ENCODE measurements at regions not wholly inside any gene's neighbourhood (a gene's known extent, or its start where the extent isn't known, plus 50 kb on each side); places are given as distances from the start of the nearest gene placed in this dataset.

GRCh38 chr12:67519484-67520433 is 128.8 kb upstream of the DYRK2 start (continued):
- no peak for TF ChIP-seq CREB5 (CRISPR knock-in tag; IDR thresholded peaks at IDR 0.05; ENCODE audit: low read depth)
- no peak for TF ChIP-seq TOX (CRISPR knock-in tag; IDR thresholded peaks at IDR 0.05; ENCODE audit: borderline replicate concordance)
- no peak for TF ChIP-seq ZC3H10 (CRISPR knock-in tag; IDR thresholded peaks at IDR 0.05)
- TF ChIP-seq TCF4 (CRISPR knock-in tag; IDR thresholded peaks at IDR 0.05; ENCODE audit: borderline replicate concordance): no peak
- no peak for TF ChIP-seq ZNF565 (CRISPR knock-in tag; conservative IDR thresholded peaks at IDR 0.05; ENCODE audit: low read depth)

- TF ChIP-seq CREB5 (CRISPR knock-in tag; IDR thresholded peaks at IDR 0.05; ENCODE audit: low read depth) (no peak), ARNTL (CRISPR knock-in tag; IDR thresholded peaks at IDR 0.05; ENCODE audit: borderline replicate concordance, low read depth) (no peak), ZNF565 (CRISPR knock-in tag; conservative IDR thresholded peaks at IDR 0.05; ENCODE audit: low read depth) (no peak)
- ATAC-seq: no peak
These were observed 127.9 kb upstream of the DYRK2 start for GRCh38 chr12:67520606-67521005.

GRCh38 chr12:67522222-67522621 is 126.3 kb upstream of the DYRK2 start:
- no peak for ATAC-seq
- TF ChIP-seq CSRNP3 (CRISPR knock-in tag; IDR thresholded peaks at IDR 0.05): no peak
- no peak for TF ChIP-seq ZNF565 (CRISPR knock-in tag; conservative IDR thresholded peaks at IDR 0.05; ENCODE audit: low read depth)
- TF ChIP-seq TCF4 (CRISPR knock-in tag; IDR thresholded peaks at IDR 0.05; ENCODE audit: borderline replicate concordance): no peak
- no peak for TF ChIP-seq POU6F1 (CRISPR knock-in tag; IDR thresholded peaks at IDR 0.05; ENCODE audit: borderline replicate concordance, low read depth)
- TF ChIP-seq ZFP3 (CRISPR knock-in tag; IDR thresholded peaks at IDR 0.05): no peak
- TF ChIP-seq OSR1 (CRISPR knock-in tag; IDR thresholded peaks at IDR 0.05): no peak
- no peak for TF ChIP-seq CSDC2 (CRISPR knock-in tag; IDR thresholded peaks at IDR 0.05)
- TF ChIP-seq ZFP30 (CRISPR knock-in tag; IDR thresholded peaks at IDR 0.05): no peak
- no peak for TF ChIP-seq TSHZ2 (CRISPR knock-in tag; IDR thresholded peaks at IDR 0.05)
- no peak for TF ChIP-seq ZC3H10 (CRISPR knock-in tag; IDR thresholded peaks at IDR 0.05)
- TF ChIP-seq PATZ1 (CRISPR knock-in tag; IDR thresholded peaks at IDR 0.05; ENCODE audit: borderline replicate concordance): no peak
- TF ChIP-seq PPARA (CRISPR knock-in tag; IDR thresholded peaks at IDR 0.05; ENCODE audit: borderline replicate concordance): no peak
- TF ChIP-seq ESRRG (CRISPR knock-in tag; IDR thresholded peaks at IDR 0.05): no peak
- no peak for TF ChIP-seq SNAI2 (CRISPR knock-in tag; IDR thresholded peaks at IDR 0.05)
- TF ChIP-seq CREB5 (CRISPR knock-in tag; IDR thresholded peaks at IDR 0.05; ENCODE audit: low read depth): no peak

All from SK-N-SH treated with all-trans-retinoic acid at 6 μM for 48 hours (cell line).